Neural progenitor cell (in vitro differentiated cells): ENCODE measurements at regions not wholly inside any gene's neighbourhood (a gene's known extent, or its start where the extent isn't known, plus 50 kb on each side); places are given as distances from the start of the nearest gene placed in this dataset.

Source experiments
- EZH2 ChIP-seq: fragments of 200-600 bp; sonication (generic); IDR thresholded peaks from 2 replicates; pipeline ENCODE4 v1.6.1; 2017; ENCODE audit warnings: antibody characterized with exemption, mild to moderate bottlenecking, moderate library complexity
- TF ChIP-seq, protein P1 (sequence below): fragments of 200-600 bp; sonication (generic); IDR thresholded peaks from 2 replicates; pipeline ENCODE4 v1.5.1; 2017; ENCODE audit warnings: antibody characterized with exemption, mild to moderate bottlenecking

DNA sequence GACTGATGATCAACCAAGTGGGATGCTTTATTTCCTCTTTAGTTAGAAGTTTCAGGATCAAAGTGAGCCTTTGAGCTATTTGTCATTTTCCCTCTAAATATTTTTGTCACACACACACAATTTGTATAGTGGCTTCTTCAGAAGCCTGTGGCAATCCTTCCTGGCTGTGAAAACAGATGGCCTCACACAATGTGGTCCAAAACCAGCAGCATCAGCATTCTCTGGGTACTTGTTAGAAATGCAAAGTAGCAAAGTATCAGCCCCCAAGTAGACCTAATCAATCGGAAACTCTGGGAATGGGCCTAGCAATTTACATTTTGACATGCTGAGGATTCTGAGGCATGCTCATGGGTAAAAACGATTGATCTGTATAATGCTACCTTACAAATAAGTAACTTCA lies 115.9 kb downstream of the PAX1 start:
- TF ChIP-seq, protein P1, sequence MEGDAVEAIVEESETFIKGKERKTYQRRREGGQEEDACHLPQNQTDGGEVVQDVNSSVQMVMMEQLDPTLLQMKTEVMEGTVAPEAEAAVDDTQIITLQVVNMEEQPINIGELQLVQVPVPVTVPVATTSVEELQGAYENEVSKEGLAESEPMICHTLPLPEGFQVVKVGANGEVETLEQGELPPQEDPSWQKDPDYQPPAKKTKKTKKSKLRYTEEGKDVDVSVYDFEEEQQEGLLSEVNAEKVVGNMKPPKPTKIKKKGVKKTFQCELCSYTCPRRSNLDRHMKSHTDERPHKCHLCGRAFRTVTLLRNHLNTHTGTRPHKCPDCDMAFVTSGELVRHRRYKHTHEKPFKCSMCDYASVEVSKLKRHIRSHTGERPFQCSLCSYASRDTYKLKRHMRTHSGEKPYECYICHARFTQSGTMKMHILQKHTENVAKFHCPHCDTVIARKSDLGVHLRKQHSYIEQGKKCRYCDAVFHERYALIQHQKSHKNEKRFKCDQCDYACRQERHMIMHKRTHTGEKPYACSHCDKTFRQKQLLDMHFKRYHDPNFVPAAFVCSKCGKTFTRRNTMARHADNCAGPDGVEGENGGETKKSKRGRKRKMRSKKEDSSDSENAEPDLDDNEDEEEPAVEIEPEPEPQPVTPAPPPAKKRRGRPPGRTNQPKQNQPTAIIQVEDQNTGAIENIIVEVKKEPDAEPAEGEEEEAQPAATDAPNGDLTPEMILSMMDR: no peak
- TF ChIP-seq EZH2: no peak
